ENCODE measurements at regions not wholly inside any gene's neighbourhood (a gene's known extent, or its start where the extent isn't known, plus 50 kb on each side); places are given as distances from the start of the nearest gene placed in this dataset.

- no peak for TF ChIP-seq MAX (IDR thresholded peaks at IDR 0.05; ENCODE audit: low read depth, low read length)
Measured at GRCh38 chr7:29619848-29620555, 56.4 kb downstream of the PRR15 start (continued).

- intact Hi-C loops (cut with micrococcal nuclease; ENCODE audit: unreplicated experiment), result no loop called here
- POLR2A ChIA-PET, result no interaction called here
- BruUV-seq (replicated peaks), result no TSS peak
Measured at GRCh38 chr7:29620556-29620930, 56.9 kb downstream of the PRR15 start.

More at GRCh38 chr7:29620556-29620930, 56.9 kb downstream of the PRR15 start:
- no peaks in the 10 kb centered on the region for H3K4me1 ChIP-seq (ENCODE audit: control insufficient read depth, insufficient read depth, low read length)
- RAD21 ChIA-PET (ENCODE audit: unreplicated experiment), result no interaction called here
- H3K4me3 ChIP-seq, result no peak overlapping the region
- no peaks in the 10 kb centered on the region for H3K27me3 ChIP-seq (replicated peaks in 1 of 2; ENCODE audit: control insufficient read depth in 2 of 2, insufficient read depth in 2 of 2, low read length in 1 of 2)
- no peaks in the 10 kb centered on the region for H4K20me1 ChIP-seq (ENCODE audit: control insufficient read depth, insufficient read depth)
- in situ Hi-C loops (cut with MboI), result no loop called here
- H3K36me3 ChIP-seq (ENCODE audit: control insufficient read depth in 2 of 2, insufficient read depth in 2 of 2, low read length in 1 of 2), result no peaks in the 10 kb centered on the region
- CTCF ChIA-PET, result interaction anchor here (1.2 kb wide), 1 partner anchor 28 kb away, joined by 3 read pairs; no protein-coding TSS in a partner anchor
- no peak overlapping the region for H2AFZ ChIP-seq (ENCODE audit: control insufficient read depth, low read depth, low read length)
- FAIRE-seq (no peak), DNase-seq (ENCODE audit: low read depth, low spot score) (no peak), ATAC-seq (no peak)
- SMC1A ChIA-PET (ENCODE audit: uncharacterized antibody, unreplicated experiment), result no interaction called here
- 56% methylated on average over 2 of the region's 2 CpGs for WGBS (ENCODE audit: insufficient coverage, insufficient replicate concordance, low lambda C conversion rate, missing lambda C conversion rate)
- H3K27ac ChIP-seq (ENCODE audit: control insufficient read depth, insufficient read depth), result no peak overlapping the region
- no peaks in the 10 kb centered on the region for H3K9me3 ChIP-seq (replicated peaks; ENCODE audit: control insufficient read depth, insufficient read depth, low read length)
- no peak overlapping the region for H3K4me2 ChIP-seq (ENCODE audit: control insufficient read depth, insufficient read depth)
- no peak for TF ChIP-seq SUPT20H (IDR thresholded peaks at IDR 0.05; ENCODE audit: borderline replicate concordance, control insufficient read depth, low read depth, low read length)
- no peak for TF ChIP-seq ATF3 (IDR thresholded peaks at IDR 0.05; ENCODE audit: borderline replicate concordance, extremely low read depth, low read depth, low read length)
- no peak for TF ChIP-seq HCFC1 (IDR thresholded peaks at IDR 0.05; ENCODE audit: low read length)
- TF ChIP-seq LARP7 (IDR thresholded peaks at IDR 0.05), result no peak
- TF ChIP-seq YY1 (IDR thresholded peaks at IDR 0.05; ENCODE audit: low read depth, low read length), result no peak
- no peak for TF ChIP-seq SREBF2 (IDR thresholded peaks at IDR 0.05; ENCODE audit: low read length)
- TF ChIP-seq CHD2 (IDR thresholded peaks at IDR 0.05; ENCODE audit: borderline replicate concordance, low read depth, low read length), result no peak
- TF ChIP-seq NFYA (IDR thresholded peaks at IDR 0.05; ENCODE audit: borderline replicate concordance, low read depth, low read length), result no peak
- TF ChIP-seq TCF7 (IDR thresholded peaks at IDR 0.05; ENCODE audit: borderline replicate concordance), result no peak
- H3K79me2 ChIP-seq (ENCODE audit: control insufficient read depth, insufficient read depth, low read length), result no peaks in the 10 kb centered on the region
- H3K9ac ChIP-seq (ENCODE audit: control insufficient read depth, insufficient read depth, low read length), result no peak overlapping the region

Data from GM12878 (cell line).